ENCODE measurements at regions not wholly inside any gene's neighbourhood (a gene's known extent, or its start where the extent isn't known, plus 50 kb on each side); places are given as distances from the start of the nearest gene placed in this dataset.

DNA sequence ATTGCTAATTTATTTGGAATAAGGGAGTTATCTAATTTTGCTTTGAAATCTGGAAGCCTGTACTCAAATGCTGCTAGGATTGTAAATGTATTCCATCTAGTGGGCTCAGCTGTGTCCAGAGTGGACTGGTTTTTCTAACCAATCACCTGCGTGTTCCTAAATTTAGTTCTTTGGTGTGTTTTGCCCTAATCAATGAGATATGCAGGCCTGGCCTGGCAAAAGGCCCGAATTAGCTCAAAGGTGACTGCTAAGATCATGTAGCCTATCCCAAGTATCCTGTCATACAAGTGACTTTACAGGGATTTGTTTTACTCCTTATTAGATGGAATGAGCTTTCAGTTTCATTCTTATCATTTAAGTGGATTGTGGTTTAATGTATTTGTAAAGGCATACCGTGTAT is 51.3 kb upstream of the ARMC2 start:
- TF ChIP-seq CREB1 (IDR thresholded peaks at IDR 0.05; ENCODE audit: low read depth) (no peak), CEBPB (IDR thresholded peaks at IDR 0.05) (no peak), TCF12 (IDR thresholded peaks at IDR 0.05; ENCODE audit: low read depth) (no peak), TEAD4 (IDR thresholded peaks at IDR 0.05) (no peak), NFIC (IDR thresholded peaks at IDR 0.05) (no peak), MAX (IDR thresholded peaks at IDR 0.05) (no peak), EGR1 (IDR thresholded peaks at IDR 0.05) (no peak), REST (IDR thresholded peaks at IDR 0.05; ENCODE audit: low read depth) (no peak), ZBTB7A (IDR thresholded peaks at IDR 0.05; ENCODE audit: low read depth) (no peak), TAF1 (IDR thresholded peaks at IDR 0.05; ENCODE audit: low read depth) (no peak), EP300 (IDR thresholded peaks at IDR 0.05; ENCODE audit: borderline replicate concordance) (no peak), FOXM1 (IDR thresholded peaks at IDR 0.05; ENCODE audit: borderline replicate concordance, low read depth) (no peak)

DNA sequence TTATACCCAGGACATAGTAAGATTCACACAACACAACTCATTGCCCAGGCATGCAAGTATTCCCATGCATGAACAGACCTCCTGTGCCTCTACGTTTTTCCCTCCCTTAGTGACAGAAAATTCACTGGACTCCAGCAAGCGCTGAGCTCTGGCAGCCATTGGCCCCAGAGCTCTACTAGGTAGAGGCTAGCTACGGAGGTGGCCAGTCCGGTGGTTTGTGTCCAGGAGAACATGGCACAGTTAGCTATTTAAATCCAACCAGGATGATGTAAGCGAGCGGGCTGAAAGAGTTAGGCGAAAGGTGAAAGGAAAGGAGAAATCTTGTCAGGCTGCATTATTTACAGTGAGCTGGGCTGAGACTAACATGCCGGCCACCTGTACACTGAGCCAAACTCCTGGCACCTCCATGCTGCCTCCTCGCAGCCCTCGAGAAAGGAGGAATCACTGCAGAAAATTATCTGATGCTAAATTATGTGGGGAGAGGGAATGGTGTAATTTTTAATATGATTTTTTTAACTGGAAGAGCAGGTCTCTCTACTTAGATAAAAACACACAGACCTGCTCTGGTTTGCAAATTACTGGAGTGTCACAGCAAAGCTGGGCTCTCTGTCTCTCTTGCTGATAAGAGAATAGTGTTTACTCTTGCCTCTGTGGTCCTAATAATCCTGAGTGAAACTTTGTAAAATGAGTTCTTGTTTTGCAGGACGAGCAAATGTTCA is 50.1 kb upstream of the ARMC2 start:
- no peak for TF ChIP-seq ZBTB7A (IDR thresholded peaks at IDR 0.05; ENCODE audit: low read depth)
- TF ChIP-seq CEBPB (IDR thresholded peaks at IDR 0.05), result no peak
- TF ChIP-seq EP300 (IDR thresholded peaks at IDR 0.05; ENCODE audit: borderline replicate concordance), result no peak
- no peak for TF ChIP-seq FOXM1 (IDR thresholded peaks at IDR 0.05; ENCODE audit: borderline replicate concordance, low read depth)
- TF ChIP-seq REST (IDR thresholded peaks at IDR 0.05; ENCODE audit: low read depth), result no peak
- no peak for TF ChIP-seq MAX (IDR thresholded peaks at IDR 0.05)
- TF ChIP-seq, protein P1, sequence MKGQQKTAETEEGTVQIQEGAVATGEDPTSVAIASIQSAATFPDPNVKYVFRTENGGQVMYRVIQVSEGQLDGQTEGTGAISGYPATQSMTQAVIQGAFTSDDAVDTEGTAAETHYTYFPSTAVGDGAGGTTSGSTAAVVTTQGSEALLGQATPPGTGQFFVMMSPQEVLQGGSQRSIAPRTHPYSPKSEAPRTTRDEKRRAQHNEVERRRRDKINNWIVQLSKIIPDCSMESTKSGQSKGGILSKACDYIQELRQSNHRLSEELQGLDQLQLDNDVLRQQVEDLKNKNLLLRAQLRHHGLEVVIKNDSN (IDR thresholded peaks at IDR 0.05), result no peak
- no peak for TF ChIP-seq TAF1 (IDR thresholded peaks at IDR 0.05; ENCODE audit: low read depth)
- no peak for TF ChIP-seq EGR1 (IDR thresholded peaks at IDR 0.05)
- no peak for TF ChIP-seq NFIC (IDR thresholded peaks at IDR 0.05)
- no peak for TF ChIP-seq RAD21 (IDR thresholded peaks at IDR 0.05; ENCODE audit: low read depth)
- TF ChIP-seq TEAD4 (IDR thresholded peaks at IDR 0.05), result no peak
- no peak for TF ChIP-seq YY1 (IDR thresholded peaks at IDR 0.05; ENCODE audit: low read depth)
- TF ChIP-seq TCF12 (IDR thresholded peaks at IDR 0.05; ENCODE audit: low read depth), result no peak
- TF ChIP-seq CREB1 (IDR thresholded peaks at IDR 0.05; ENCODE audit: low read depth), result no peak

Data from Ishikawa (cell line).